Fibroblast of villous mesenchyme (primary cell): ENCODE measurements at regions not wholly inside any gene's neighbourhood (a gene's known extent, or its start where the extent isn't known, plus 50 kb on each side); places are given as distances from the start of the nearest gene placed in this dataset.

Source experiments
- DNase-seq: peaks from one replicate; pipeline ENCODE4 v3.0.0-alpha.2; 2010; ENCODE audit warnings: low read depth
- H3K4me3 ChIP-seq: 2 replicates; pipeline ENCODE4 v1.5.1; 2011; ENCODE audit warnings: low read depth, mild to moderate bottlenecking, low read length
- TF ChIP-seq, protein P1 (sequence below): IDR thresholded peaks from 2 replicates; pipeline ENCODE4 v1.5.1; 2012; ENCODE audit warnings: low read depth, mild to moderate bottlenecking, low read length; ENCODE audit not compliant: insufficient read depth

DNA sequence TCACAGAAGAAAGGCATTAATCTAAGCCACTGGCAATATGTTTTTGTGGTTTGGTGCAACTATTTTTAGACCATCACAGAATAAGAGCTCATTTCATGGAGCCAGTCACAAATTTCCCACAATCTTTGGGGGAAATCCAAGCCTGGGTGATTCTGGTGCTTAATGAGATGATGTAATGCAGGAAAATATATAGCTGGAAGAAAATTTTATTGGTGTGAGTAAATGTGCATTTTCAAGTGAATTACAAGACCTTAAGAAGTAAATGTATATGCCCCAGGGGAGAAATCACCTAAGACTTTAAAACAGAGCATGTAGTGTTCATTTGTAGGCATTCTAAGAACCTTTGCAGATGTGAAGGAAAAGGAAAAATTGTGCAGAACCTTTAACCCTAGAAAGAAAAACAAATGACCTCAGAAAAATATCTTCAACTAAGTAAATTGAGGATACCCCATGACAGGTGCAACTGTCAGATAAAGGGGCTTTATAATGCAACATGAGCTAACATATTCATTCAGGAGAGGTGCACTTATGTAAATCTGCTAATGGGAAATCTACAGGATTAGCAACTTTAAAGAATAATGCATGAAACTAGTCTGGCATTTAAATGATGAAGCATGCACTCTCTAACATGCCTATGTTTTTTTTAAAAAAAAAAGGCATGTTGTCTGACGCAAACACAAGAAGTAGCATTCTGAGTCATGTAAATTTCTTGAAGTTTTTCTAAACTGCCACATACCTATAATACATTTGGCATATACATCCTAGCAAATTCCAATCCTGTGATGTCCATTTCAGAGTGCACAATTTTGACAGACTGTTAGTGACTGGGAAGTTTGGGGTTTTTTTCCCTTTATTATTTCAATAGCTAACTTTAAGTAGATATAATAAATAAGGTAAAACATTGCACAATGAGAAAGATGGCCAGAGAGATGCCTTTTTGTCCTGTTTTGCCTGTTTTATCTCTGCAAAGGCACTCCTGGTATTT lies 105.1 kb downstream of the MEX3B start:
- DNase-seq, result no peak
- H3K4me3 ChIP-seq, result no peak overlapping the region
- TF ChIP-seq, protein P1, sequence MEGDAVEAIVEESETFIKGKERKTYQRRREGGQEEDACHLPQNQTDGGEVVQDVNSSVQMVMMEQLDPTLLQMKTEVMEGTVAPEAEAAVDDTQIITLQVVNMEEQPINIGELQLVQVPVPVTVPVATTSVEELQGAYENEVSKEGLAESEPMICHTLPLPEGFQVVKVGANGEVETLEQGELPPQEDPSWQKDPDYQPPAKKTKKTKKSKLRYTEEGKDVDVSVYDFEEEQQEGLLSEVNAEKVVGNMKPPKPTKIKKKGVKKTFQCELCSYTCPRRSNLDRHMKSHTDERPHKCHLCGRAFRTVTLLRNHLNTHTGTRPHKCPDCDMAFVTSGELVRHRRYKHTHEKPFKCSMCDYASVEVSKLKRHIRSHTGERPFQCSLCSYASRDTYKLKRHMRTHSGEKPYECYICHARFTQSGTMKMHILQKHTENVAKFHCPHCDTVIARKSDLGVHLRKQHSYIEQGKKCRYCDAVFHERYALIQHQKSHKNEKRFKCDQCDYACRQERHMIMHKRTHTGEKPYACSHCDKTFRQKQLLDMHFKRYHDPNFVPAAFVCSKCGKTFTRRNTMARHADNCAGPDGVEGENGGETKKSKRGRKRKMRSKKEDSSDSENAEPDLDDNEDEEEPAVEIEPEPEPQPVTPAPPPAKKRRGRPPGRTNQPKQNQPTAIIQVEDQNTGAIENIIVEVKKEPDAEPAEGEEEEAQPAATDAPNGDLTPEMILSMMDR, result no peak

- H3K4me3 ChIP-seq, result no peak overlapping the region
- TF ChIP-seq, protein P1, result peak; percentile 63
- peak; percentile 44 for DNase-seq
Observed at GRCh38 chr15:81939604-81940440, 106.0 kb downstream of the MEX3B start.

GRCh38 chr15:81937189-81937588 lies 108.6 kb downstream of the MEX3B start:
- H3K4me3 ChIP-seq, result no peak overlapping the region
- TF ChIP-seq, protein P1, result no peak
- DNase-seq, result no peak

GRCh38 chr15:81930582-81931369 lies 115.0 kb downstream of the MEX3B start:
- TF ChIP-seq, protein P1, result no peak
- H3K4me3 ChIP-seq, result no peak overlapping the region
- no peak for DNase-seq

GRCh38 chr15:81929557-81929956 lies 116.3 kb downstream of the MEX3B start:
- no peak for DNase-seq
- TF ChIP-seq, protein P1, result no peak
- H3K4me3 ChIP-seq, result no peak overlapping the region

GRCh38 chr15:81926981-81927380 lies 118.8 kb downstream of the MEX3B start:
- DNase-seq, result no peak
- H3K4me3 ChIP-seq, result no peak overlapping the region
- TF ChIP-seq, protein P1, result no peak
